ENCODE measurements at regions not wholly inside any gene's neighbourhood (a gene's known extent, or its start where the extent isn't known, plus 50 kb on each side); places are given as distances from the start of the nearest gene placed in this dataset.

- ChIA-PET RAD21 (ENCODE audit: low non-redundant PET in 1 of 2, low total read pairs in 2 of 2, uncharacterized antibody in 2 of 2, unreplicated experiment in 2 of 2) (no interaction called here), POLR2A (no interaction called here), CTCF (no interaction called here)
- intact Hi-C loops (cut with micrococcal nuclease) = no loop called here
- H3K36me3 ChIP-seq (ENCODE audit: control insufficient read depth in 1 of 2, insufficient read depth in 2 of 2, low read length in 2 of 2) = no peaks in the 10 kb centered on the region
- DNase-seq (ENCODE audit: low read depth, low spot score) = no peak
- peaks cover 10 to 16% of the 10 kb centered on the region in 2 experiments; a peak in 3 of 4 replicates for H3K4me1 ChIP-seq (ENCODE audit: control insufficient read depth in 1 of 2, insufficient read depth in 2 of 2, low read length in 2 of 2)
- no peaks in the 10 kb centered on the region for H4K20me1 ChIP-seq (ENCODE audit: insufficient read depth)
- no peaks in the 10 kb centered on the region for H3K9me2 ChIP-seq (ENCODE audit: insufficient read depth)
- H2AFZ ChIP-seq (ENCODE audit: low read depth, low read length, poor library complexity, severe bottlenecking) = no peak overlapping the region
- no peak overlapping the region for H3K27ac ChIP-seq (ENCODE audit: low read depth, low read length)
- no peak overlapping the region for H3K9ac ChIP-seq (ENCODE audit: low read length)
- H3K4me3 ChIP-seq (replicated peaks in 1 of 2; ENCODE audit: low read depth in 1 of 2, low read length in 2 of 2) = no peak overlapping the region
- no peaks in the 10 kb centered on the region for H3K9me3 ChIP-seq (ENCODE audit: control insufficient read depth in 1 of 2, insufficient read depth in 1 of 2, low read depth in 1 of 2, low read length in 2 of 2)
- no TSS peak for BruUV-seq (replicated peaks)
- no peaks in the 10 kb centered on the region for H3K79me2 ChIP-seq (ENCODE audit: insufficient read depth, low read length)
- no peak for ATAC-seq
- no peaks in the 10 kb centered on the region for H3K27me3 ChIP-seq (ENCODE audit: insufficient read depth, low read length)
- no peak overlapping the region for H3K4me2 ChIP-seq (ENCODE audit: low read length)
- TF ChIP-seq TCF7L2 (IDR thresholded peaks at IDR 0.05; ENCODE audit: borderline replicate concordance, extremely low read depth, insufficient read depth, insufficient read length) (no peak), ZFX (IDR thresholded peaks at IDR 0.05) (no peak), ATF3 (IDR thresholded peaks at IDR 0.05) (no peak), EZH2 (IDR thresholded peaks at IDR 0.05) (no peak), CEBPB (IDR thresholded peaks at IDR 0.05; ENCODE audit: low read depth) (no peak), FOSL1 (IDR thresholded peaks at IDR 0.05; ENCODE audit: low read depth) (no peak), SRF (IDR thresholded peaks at IDR 0.05; ENCODE audit: low read depth) (no peak), ZNF274 (IDR thresholded peaks at IDR 0.05; ENCODE audit: low read depth, low read length) (no peak), EGR1 (IDR thresholded peaks at IDR 0.05; ENCODE audit: low read depth) (no peak), RAD21 (IDR thresholded peaks at IDR 0.05; ENCODE audit: low read depth) (no peak), POLR2AphosphoS5 (IDR thresholded peaks at IDR 0.05; ENCODE audit: low read depth, low read length) (no peak)
Observed at GRCh38 chr6:169342710-169343109, 89.1 kb upstream of the THBS2 start.

- Histone ChIP-seq H3K36me3 (ENCODE audit: control insufficient read depth in 1 of 2, insufficient read depth in 2 of 2, low read length in 2 of 2) (no peaks in the 10 kb centered on the region), H2AFZ (ENCODE audit: low read depth, low read length, poor library complexity, severe bottlenecking) (no peak overlapping the region), H3K4me3 (replicated peaks in 1 of 2; ENCODE audit: low read depth in 1 of 2, low read length in 2 of 2) (no peak overlapping the region), H3K4me1 (ENCODE audit: control insufficient read depth in 1 of 2, insufficient read depth in 2 of 2, low read length in 2 of 2) (peaks cover 10 to 16% of the 10 kb centered on the region in 2 experiments; a peak in 3 of 4 replicates), H3K4me2 (ENCODE audit: low read length) (no peak overlapping the region), H3K79me2 (ENCODE audit: insufficient read depth, low read length) (no peaks in the 10 kb centered on the region), H3K9me2 (ENCODE audit: insufficient read depth) (no peaks in the 10 kb centered on the region), H4K20me1 (ENCODE audit: insufficient read depth) (no peaks in the 10 kb centered on the region), H3K27me3 (ENCODE audit: insufficient read depth, low read length) (no peaks in the 10 kb centered on the region), H3K27ac (ENCODE audit: low read depth, low read length) (no peak overlapping the region), H3K9me3 (ENCODE audit: control insufficient read depth in 1 of 2, insufficient read depth in 1 of 2, low read depth in 1 of 2, low read length in 2 of 2) (no peaks in the 10 kb centered on the region), H3K9ac (ENCODE audit: low read length) (no peak overlapping the region)
- ATAC-seq = no peak
- RAD21 ChIA-PET (ENCODE audit: low non-redundant PET in 1 of 2, low total read pairs in 2 of 2, uncharacterized antibody in 2 of 2, unreplicated experiment in 2 of 2) = no interaction called here
- DNase-seq (ENCODE audit: low read depth, low spot score) = no peak
- CTCF ChIA-PET = no interaction called here
- intact Hi-C loops (cut with micrococcal nuclease) = no loop called here
- POLR2A ChIA-PET = no interaction called here
- no TSS peak for BruUV-seq (replicated peaks)
- no peak for TF ChIP-seq ATF3 (IDR thresholded peaks at IDR 0.05)
- TF ChIP-seq TCF7L2 (IDR thresholded peaks at IDR 0.05; ENCODE audit: borderline replicate concordance, extremely low read depth, insufficient read depth, insufficient read length) = no peak
- TF ChIP-seq ZNF274 (IDR thresholded peaks at IDR 0.05; ENCODE audit: low read depth, low read length) = no peak
- no peak for TF ChIP-seq POLR2AphosphoS5 (IDR thresholded peaks at IDR 0.05; ENCODE audit: low read depth, low read length)
- TF ChIP-seq ZFX (IDR thresholded peaks at IDR 0.05) = no peak
- no peak for TF ChIP-seq EZH2 (IDR thresholded peaks at IDR 0.05)
- no peak for TF ChIP-seq SIN3A (IDR thresholded peaks at IDR 0.05; ENCODE audit: low read depth)
- TF ChIP-seq EZH2phosphoT487 (IDR thresholded peaks at IDR 0.05; ENCODE audit: borderline replicate concordance) = no peak
- TF ChIP-seq ELF1 (IDR thresholded peaks at IDR 0.05; ENCODE audit: borderline replicate concordance, low read depth) = no peak
- TF ChIP-seq RAD21 (IDR thresholded peaks at IDR 0.05; ENCODE audit: low read depth) = no peak
- TF ChIP-seq EGR1 (IDR thresholded peaks at IDR 0.05; ENCODE audit: low read depth) = no peak
- no peak for TF ChIP-seq POLR2A (IDR thresholded peaks at IDR 0.05; ENCODE audit: borderline replicate concordance, extremely low read depth, insufficient read depth, insufficient read length)
- no peak for TF ChIP-seq SRF (IDR thresholded peaks at IDR 0.05; ENCODE audit: low read depth)
- no peak for TF ChIP-seq CBX3 (IDR thresholded peaks at IDR 0.05; ENCODE audit: low read depth)
- TF ChIP-seq ZBTB33 (IDR thresholded peaks at IDR 0.05; ENCODE audit: extremely low read depth, insufficient replicate concordance, low read length) = no peak
- no peak for TF ChIP-seq YY1 (IDR thresholded peaks at IDR 0.05; ENCODE audit: extremely low read depth, insufficient replicate concordance, low read depth, low read length)
Observed at GRCh38 chr6:169341706-169342105, 88.1 kb upstream of the THBS2 start.
